B cell (primary cell): ENCODE measurements at regions not wholly inside any gene's neighbourhood (a gene's known extent, or its start where the extent isn't known, plus 50 kb on each side); places are given as distances from the start of the nearest gene placed in this dataset.

ENCODE experiments used
- ATAC-seq: fragments of 200-7000 bp; cut with Tn5 transposase; one replicate; pipeline ENCODE4 v1.10.0; 2021; ENCODE audit warnings: low read depth, mild to moderate bottlenecking, moderate number of reproducible peaks, moderate library complexity
- CTCF ChIA-PET: fragments of 350-600 bp; sonication (Branson Sonifier 250); formaldehyde crosslinking; loops from one replicate; lab custom pipeline; 2021; ENCODE audit warnings: antibody characterized with exemption, inconsistent platforms; lab: Charles Lee
- POLR2A ChIA-PET: fragments of 350-600 bp; sonication (Branson Sonifier 250); formaldehyde crosslinking; loops from one replicate; lab custom pipeline; 2021; ENCODE audit warnings: antibody characterized with exemption; lab: Charles Lee
- DNase-seq: peaks from one replicate; pipeline ENCODE4 v3.0.0; 2013
- H2AFZ ChIP-seq: 2 replicates; pipeline ENCODE4 v1.6.1; 2012; ENCODE audit warnings: mild to moderate bottlenecking, low read depth, low read length; ENCODE audit not compliant: insufficient read depth, poor library complexity, severe bottlenecking
- H3K27ac ChIP-seq, 2 donors: 1 replicate in 1 of 2; 2 replicates in 1 of 2; pipeline ENCODE4 v1.5.1; 2012 to 2013; ENCODE audit warnings: low read length in 2 of 2, mild to moderate bottlenecking in 2 of 2, moderate library complexity in 1 of 2
- H3K27me3 ChIP-seq, 4 experiments: fragments of 200-600 bp in 1 of 4; sonication (generic) in 1 of 4; replicated peaks in 1 of 4; 1 replicate in 2 of 4; 2 replicates in 2 of 4; pipeline versions ENCODE4 v1.6.1 to v1.7.0; 2013 to 2016; ENCODE audit warnings: low read length in 3 of 4, mild to moderate bottlenecking in 2 of 4, mixed read lengths in 1 of 4, moderate library complexity in 1 of 4; ENCODE audit not compliant: insufficient read depth in 4 of 4, control insufficient read depth in 3 of 4; ENCODE audit errors: control extremely low read depth in 1 of 4
- H3K36me3 ChIP-seq, 2 experiments: replicated peaks in 1 of 2; 1 replicate in 1 of 2; 2 replicates in 1 of 2; pipeline versions ENCODE4 v1.6.1 to v1.7.1; 2013; ENCODE audit warnings: low read length in 1 of 2; ENCODE audit not compliant: insufficient read depth in 2 of 2, control insufficient read depth in 1 of 2; ENCODE audit errors: control extremely low read depth in 1 of 2, extremely low read depth in 1 of 2
- H3K4me1 ChIP-seq, 2 donors: fragments of 200-600 bp in 1 of 2; sonication (generic) in 1 of 2; 1 replicate in 1 of 2; 2 replicates in 1 of 2; pipeline versions ENCODE4 v1.5.1 to v1.6.1; 2013 to 2017; ENCODE audit warnings: low read length in 2 of 2; ENCODE audit not compliant: control insufficient read depth in 2 of 2, insufficient read depth in 2 of 2
- H3K4me2 ChIP-seq: replicated peaks from 2 replicates; pipeline ENCODE3; 2012; ENCODE audit warnings: mild to moderate bottlenecking, low read depth, low read length; ENCODE audit not compliant: poor library complexity, severe bottlenecking
- H3K4me3 ChIP-seq, 5 experiments: fragments of 200-600 bp in 1 of 5; sonication (generic) in 1 of 5; 1 replicate in 3 of 5; 2 replicates in 2 of 5; pipeline versions ENCODE4 v1.5.1 to v1.7.0; 2011 to 2016; ENCODE audit warnings: low read length in 4 of 5, mild to moderate bottlenecking in 4 of 5, low read depth in 2 of 5, control low read depth in 1 of 5, moderate library complexity in 1 of 5; ENCODE audit not compliant: insufficient read depth in 1 of 5; ENCODE audit errors: control extremely low read depth in 1 of 5, extremely low read depth in 1 of 5
- H3K79me2 ChIP-seq: fragments of 200-600 bp; sonication (generic); one replicate; pipeline ENCODE4 v1.6.0; 2016; ENCODE audit warnings: low read length; ENCODE audit not compliant: control insufficient read depth, insufficient read depth
- H3K9ac ChIP-seq: fragments of 200-600 bp; sonication (generic); 2 replicates; pipeline ENCODE4 v1.6.1; 2017; ENCODE audit warnings: mild to moderate bottlenecking, low read length, moderate library complexity
- H3K9me3 ChIP-seq, 3 donors: one replicate each; pipeline versions ENCODE4 v1.6.1 to v1.7.1; 2013; ENCODE audit warnings: low read length in 2 of 3; ENCODE audit not compliant: control insufficient read depth in 2 of 3, insufficient read depth in 1 of 3; ENCODE audit errors: control extremely low read depth in 1 of 3
- H4K20me1 ChIP-seq: 2 replicates; pipeline ENCODE4 v1.6.0; 2012; ENCODE audit warnings: mild to moderate bottlenecking, low read length; ENCODE audit not compliant: insufficient read depth, control insufficient read depth, poor library complexity, severe bottlenecking
- H3K27ac Mint-ChIP-seq: one replicate; pipeline ENCODE4 v1.8.0; 2021; ENCODE audit warnings: mixed read lengths
- H3K27me3 Mint-ChIP-seq: one replicate; pipeline ENCODE4 v1.8.0; 2021; ENCODE audit warnings: mixed read lengths
- H3K4me1 Mint-ChIP-seq: one replicate; pipeline ENCODE4 v1.8.0; 2021; ENCODE audit warnings: mixed read lengths
- H3K4me3 Mint-ChIP-seq: one replicate; pipeline ENCODE4 v1.8.0; 2021; ENCODE audit warnings: mixed read lengths
- H3K9me3 Mint-ChIP-seq: one replicate; pipeline ENCODE4 v1.8.0; 2022; ENCODE audit warnings: mixed read lengths; ENCODE audit not compliant: insufficient read depth
- EZH2 ChIP-seq: IDR thresholded peaks from 2 replicates; pipeline ENCODE4 v1.6.1; 2012; ENCODE audit warnings: borderline replicate concordance, low read depth, mild to moderate bottlenecking, moderate library complexity, low read length; ENCODE audit not compliant: insufficient read depth, poor library complexity, severe bottlenecking
- WGBS: methylation state at CpG from one replicate; pipeline ENCODE4 v1.1.5; 2013; ENCODE audit warnings: missing lambda C conversion rate; ENCODE audit not compliant: insufficient coverage; 5-methylcytosine and 5-hydroxymethylcytosine counted together
- intact Hi-C: fragments of 100-400 bp; cut with micrococcal nuclease; formaldehyde crosslinking; loops from one replicate; pipeline ENCODE4 v1.10.0; 2022
- TF ChIP-seq, protein P1 (sequence below): fragments of 200-600 bp; IDR thresholded peaks from one replicate; pipeline ENCODE4 v1.8.0; 2022; ENCODE audit warnings: antibody characterized with exemption, mild to moderate bottlenecking

DNA sequence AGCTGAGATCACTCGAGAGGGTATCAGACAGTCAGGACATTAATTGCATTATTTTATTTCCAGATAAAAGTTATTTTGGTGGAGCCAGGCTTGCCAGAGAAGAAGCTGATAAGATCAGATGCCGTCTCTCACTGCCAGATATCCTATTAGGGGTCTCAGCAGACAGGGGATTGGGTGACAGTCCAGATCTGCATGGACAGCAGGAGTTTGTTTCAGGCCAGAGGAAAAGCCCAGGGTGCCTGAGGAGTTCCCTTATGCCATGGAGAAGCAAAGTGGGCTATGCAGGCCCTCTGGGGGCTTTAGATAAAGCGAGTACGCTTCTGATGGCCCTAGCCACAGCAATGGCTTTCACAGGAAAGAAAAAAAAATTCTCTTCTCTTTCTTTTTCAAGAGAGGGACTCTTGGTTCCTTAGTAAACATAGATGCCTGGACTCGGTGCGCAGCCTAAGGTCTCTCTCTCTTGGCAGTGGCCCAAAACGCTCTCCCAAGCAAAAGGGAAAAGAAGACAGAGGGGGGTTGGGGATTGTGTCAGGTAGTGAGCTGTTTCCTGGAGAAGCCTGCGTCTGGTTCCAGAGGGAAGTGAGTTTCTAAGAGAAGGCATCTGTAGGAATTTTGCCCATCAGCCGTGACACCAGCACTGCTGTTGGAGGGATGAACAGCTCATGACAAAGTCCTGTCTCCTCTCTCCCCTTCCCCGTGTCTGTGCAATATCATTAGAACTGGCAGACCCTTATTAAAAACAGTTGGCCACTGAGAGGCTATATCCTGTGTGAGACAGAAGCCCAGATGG lies 166.3 kb upstream of the FOXF1 start:
- no peak overlapping the region for H3K4me2 ChIP-seq
- no peaks in the 10 kb centered on the region for H3K36me3 ChIP-seq
- H2AFZ ChIP-seq: no peak overlapping the region
- H3K4me3 ChIP-seq: no peak overlapping the region
- Mint-ChIP-seq H3K4me1 (no peaks in the 10 kb centered on the region), H3K27ac (no peak overlapping the region), H3K4me3 (no peak overlapping the region), H3K9me3 (no peaks in the 10 kb centered on the region), H3K27me3 (peaks cover 48% of the 10 kb centered on the region)
- DNase-seq (no peak), ATAC-seq (no peak)
- ChIA-PET POLR2A (no interaction called here), CTCF (interaction anchor here (0.6 to 0.9 kb wide), 2 partner anchors 22 to 27 kb away, joined by 3 read pairs; no protein-coding TSS in a partner anchor)
- 23% methylated on average over 6 of the region's 10 CpGs for WGBS
- intact Hi-C loops: loop anchor here (5.0 kb wide), 1 partner anchor 178 kb away; no protein-coding TSS in a partner anchor
- H4K20me1 ChIP-seq: no peaks in the 10 kb centered on the region
- peaks cover 0 to 6% (median 0%) of the 10 kb centered on the region in 3 donors for H3K9me3 ChIP-seq
- no peaks in the 10 kb centered on the region for H3K4me1 ChIP-seq
- no peak for TF ChIP-seq EZH2
- TF ChIP-seq, protein P1, sequence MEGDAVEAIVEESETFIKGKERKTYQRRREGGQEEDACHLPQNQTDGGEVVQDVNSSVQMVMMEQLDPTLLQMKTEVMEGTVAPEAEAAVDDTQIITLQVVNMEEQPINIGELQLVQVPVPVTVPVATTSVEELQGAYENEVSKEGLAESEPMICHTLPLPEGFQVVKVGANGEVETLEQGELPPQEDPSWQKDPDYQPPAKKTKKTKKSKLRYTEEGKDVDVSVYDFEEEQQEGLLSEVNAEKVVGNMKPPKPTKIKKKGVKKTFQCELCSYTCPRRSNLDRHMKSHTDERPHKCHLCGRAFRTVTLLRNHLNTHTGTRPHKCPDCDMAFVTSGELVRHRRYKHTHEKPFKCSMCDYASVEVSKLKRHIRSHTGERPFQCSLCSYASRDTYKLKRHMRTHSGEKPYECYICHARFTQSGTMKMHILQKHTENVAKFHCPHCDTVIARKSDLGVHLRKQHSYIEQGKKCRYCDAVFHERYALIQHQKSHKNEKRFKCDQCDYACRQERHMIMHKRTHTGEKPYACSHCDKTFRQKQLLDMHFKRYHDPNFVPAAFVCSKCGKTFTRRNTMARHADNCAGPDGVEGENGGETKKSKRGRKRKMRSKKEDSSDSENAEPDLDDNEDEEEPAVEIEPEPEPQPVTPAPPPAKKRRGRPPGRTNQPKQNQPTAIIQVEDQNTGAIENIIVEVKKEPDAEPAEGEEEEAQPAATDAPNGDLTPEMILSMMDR: no peak
- no peak overlapping the region for H3K9ac ChIP-seq
- no peak overlapping the region for H3K27ac ChIP-seq
- H3K79me2 ChIP-seq: no peaks in the 10 kb centered on the region
- H3K27me3 ChIP-seq: peaks cover 0 to 27% (median 11%) of the 10 kb centered on the region in 4 experiments

DNA sequence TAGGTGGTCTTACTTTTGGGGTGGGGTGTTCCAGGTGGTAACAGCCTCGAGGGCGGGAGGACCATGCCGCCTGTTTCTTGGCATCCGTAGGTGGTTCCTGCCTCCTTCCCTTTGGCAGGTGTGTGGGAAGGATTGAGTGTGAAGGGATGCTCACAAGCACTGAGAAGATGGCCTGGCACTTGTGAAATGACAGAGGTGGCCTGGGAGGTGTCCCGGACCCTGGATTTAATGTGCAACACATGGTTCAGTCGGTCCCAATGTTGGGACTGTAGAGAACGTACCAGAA lies 165.8 kb upstream of the FOXF1 start:
- H3K9ac ChIP-seq: no peak overlapping the region
- POLR2A ChIA-PET: no interaction called here
- no peak overlapping the region for H2AFZ ChIP-seq
- H3K27ac ChIP-seq: no peak overlapping the region
- DNase-seq (no peak), ATAC-seq (no peak)
- Mint-ChIP-seq H3K4me3 (no peak overlapping the region), H3K27me3 (peaks cover 49% of the 10 kb centered on the region), H3K9me3 (no peaks in the 10 kb centered on the region), H3K27ac (no peak overlapping the region), H3K4me1 (no peaks in the 10 kb centered on the region)
- intact Hi-C loops: loop anchor here (5.0 kb wide), 1 partner anchor 178 kb away; no protein-coding TSS in a partner anchor
- peaks cover 0 to 12% (median 0%) of the 10 kb centered on the region in 3 donors for H3K9me3 ChIP-seq
- no peak overlapping the region for H3K4me2 ChIP-seq
- H3K4me1 ChIP-seq: no peaks in the 10 kb centered on the region
- peaks cover 0 to 27% (median 11%) of the 10 kb centered on the region in 4 experiments for H3K27me3 ChIP-seq
- H3K36me3 ChIP-seq: no peaks in the 10 kb centered on the region
- no peak overlapping the region for H3K4me3 ChIP-seq
- CTCF ChIA-PET: no interaction called here
- TF ChIP-seq EZH2: no peak
- TF ChIP-seq, protein P1: no peak
- H4K20me1 ChIP-seq: no peaks in the 10 kb centered on the region
- 69% methylated on average over 7 of the region's 7 CpGs for WGBS
- no peaks in the 10 kb centered on the region for H3K79me2 ChIP-seq
